Heart right ventricle (tissue), 16 donors: ENCODE measurements at regions not wholly inside any gene's neighbourhood (a gene's known extent, or its start where the extent isn't known, plus 50 kb on each side); places are given as distances from the start of the nearest gene placed in this dataset.
"Not testable (repeated sequence)": the region's sequence is repeated elsewhere in the genome, so short reads cannot be mapped to it uniquely, and the experiment has no call there.

Experiments
- ATAC-seq, 8 donors: fragments of 200-7000 bp; cut with Tn5 transposase; one replicate each; pipeline ENCODE4 v1.9.1; 2020; ENCODE audit warnings: mild to moderate bottlenecking in 8 of 8, moderate library complexity in 8 of 8, moderate number of reproducible peaks in 1 of 8
- DNase-seq, 2 donors: peaks; one replicate each; pipeline ENCODE4 v3.0.0-alpha.2; 2020
- H3K27ac ChIP-seq, 10 donors: fragments of 200-600 bp; sonication (generic) in 2 of 10; one replicate each; pipeline versions ENCODE4 v1.5.0 to v1.8.0; 2020 to 2022; ENCODE audit warnings: mild to moderate bottlenecking in 3 of 10
- H3K27me3 ChIP-seq, 7 donors: fragments of 200-600 bp; one replicate each; pipeline ENCODE4 v1.8.0; 2021 to 2022; ENCODE audit warnings: mild to moderate bottlenecking in 2 of 7
- H3K36me3 ChIP-seq, 9 donors: fragments of 200-600 bp; sonication (generic) in 1 of 9; one replicate each; pipeline versions ENCODE4 v1.5.0 to v1.8.0; 2020 to 2022; ENCODE audit warnings: mild to moderate bottlenecking in 2 of 9
- H3K4me1 ChIP-seq, 9 donors: fragments of 200-600 bp; sonication (generic) in 1 of 9; one replicate each; pipeline versions ENCODE4 v1.5.0 to v1.8.0; 2020 to 2022; ENCODE audit warnings: mild to moderate bottlenecking in 4 of 9
- H3K4me3 ChIP-seq, 10 donors: fragments of 200-600 bp; sonication (generic) in 2 of 10; one replicate each; pipeline versions ENCODE4 v1.5.0 to v1.8.0; 2020 to 2022; ENCODE audit warnings: mild to moderate bottlenecking in 7 of 10, moderate library complexity in 2 of 10
- H3K9me3 ChIP-seq, 11 donors: fragments of 200-600 bp in 10 of 11; sonication (generic) in 2 of 11; one replicate each; pipeline versions ENCODE4 v1.5.0 to v1.8.0; 2013 to 2022; ENCODE audit warnings: mild to moderate bottlenecking in 2 of 11, control low read depth in 1 of 11, moderate library complexity in 1 of 11
- CTCF ChIP-seq, 9 donors: fragments of 200-600 bp; sonication (generic) in 2 of 9; IDR thresholded peaks; one replicate each; pipeline versions ENCODE4 v1.5.0 to v1.8.0; 2021 to 2022; ENCODE audit warnings: antibody characterized with exemption in 9 of 9, mild to moderate bottlenecking in 5 of 9, moderate library complexity in 1 of 9
- WGBS, 2 donors: extraction: QIAGEN DNeasy Blood & Tissue Kit; methylation state at CpG; one replicate each; pipeline ENCODE4 v1.1.7; 2013; ENCODE audit warnings: inconsistent platforms in 1 of 2; 5-methylcytosine and 5-hydroxymethylcytosine counted together
- intact Hi-C, 10 donors: fragments of 100-400 bp; cut with DNase I; formaldehyde crosslinking; loops; one replicate each; pipeline versions ENCODE4 v1.11.1 to v1.14.2; 2022
- donor health status: Arrhythmogenic right ventricular cardiomyopathy.
- donor health status: ischemic (EF 13 %, LVEDD 7.1; RV severe dilation, severe dysfunction).
- donor health status: healthy with polysubstance abuse.
- donor health status: DM: no; HTN: yes; CAD: no.
- donor health status: DM: no; HTN: no; CAD: no.
- donor health status: ischemic (EF 25% LVEDD 6.9; RV normal size, moderate dysfunction).
- donor health status: ischemic (EF 25% LVEDD 5.7; RV mildly dilated, moderate dysfunction).
- donor health status: healthy.
- donor health status: DM: yes; HTN: yes; CAD: no.
- donor health status: Ischemic cardiomyopathy.
- donor health status: ischemic (EF 35%, LVEDD 5.7; RV mildly dilated, moderate dysfunction).
- donor health status: nonischemic (EF 11% LVEDD 7.7; RV severe dilation, severe dysfunction).
- donor health status: DM: yes; HTN: yes; CAD: no.
- donor health status: PGD.
- donor health status: ischemic (EF 29% LVEDD 5.4; RV normal size, mild dysfunction).
- donor health status: nonischemic (EF 23%, LVEDD 6.1; RV moderate dilation, normal function).

GRCh38 chr1:37360011-37360410 lies 114.4 kb upstream of the ZC3H12A start:
- 47 to 51% methylated on average over 6 of the region's 6 CpGs for WGBS, 2 donors
- no peak for DNase-seq
- Histone ChIP-seq H3K4me3 (no peak overlapping the region), H3K36me3 (no peaks in the 10 kb centered on the region), H3K27ac (no peak overlapping the region), H3K27me3 (peaks cover 0 to 77% (median 39%) of the 10 kb centered on the region in 7 donors), H3K9me3 (no peaks in the 10 kb centered on the region), H3K4me1 (peaks cover 0 to 12% (median 0%) of the 10 kb centered on the region in 9 donors)
- intact Hi-C loops, result no loop called here
- no peak for TF ChIP-seq CTCF (IDR thresholded peaks at IDR 0.05)
- ATAC-seq, result no peak

GRCh38 chr1:37362594-37363385 lies 111.6 kb upstream of the ZC3H12A start:
- ATAC-seq (peak in 5 of 8 donors; percentile 11 to 78 (median 58)), DNase-seq (peak in 1 of 2 donors; percentile 16)
- WGBS, 2 donors, result 15% methylated on average over 11 of the region's 11 CpGs
- Histone ChIP-seq H3K27ac (peak overlapping the region in 1 of 10 donors; percentile 15), H3K27me3 (peaks cover 0 to 77% (median 14%) of the 10 kb centered on the region in 7 donors), H3K9me3 (peaks cover 0 to 4% (median 0%) of the 10 kb centered on the region in 11 donors), H3K36me3 (no peaks in the 10 kb centered on the region), H3K4me1 (peaks cover 0 to 12% (median 0%) of the 10 kb centered on the region in 9 donors), H3K4me3 (no peak overlapping the region)
- intact Hi-C loops, result no loop called here
- no peak for TF ChIP-seq CTCF (IDR thresholded peaks at IDR 0.05)

GRCh38 chr1:37363535-37363934 lies 110.8 kb upstream of the ZC3H12A start:
- H3K9me3 ChIP-seq, result peaks cover 0 to 4% (median 0%) of the 10 kb centered on the region in 11 donors
- no peak for TF ChIP-seq CTCF (IDR thresholded peaks at IDR 0.05)
- no peaks in the 10 kb centered on the region for H3K36me3 ChIP-seq
- ATAC-seq, result no peak
- intact Hi-C loops, result no loop called here
- peaks cover 0 to 12% (median 0%) of the 10 kb centered on the region in 9 donors for H3K4me1 ChIP-seq
- 47 to 56% methylated on average over 4 of the region's 4 CpGs for WGBS, 2 donors
- no peak overlapping the region for H3K4me3 ChIP-seq
- H3K27me3 ChIP-seq, result peaks cover 0 to 71% (median 14%) of the 10 kb centered on the region in 7 donors
- no peak for DNase-seq
- H3K27ac ChIP-seq, result peak overlapping the region in 1 of 10 donors; percentile 15

- H3K4me1 ChIP-seq, DNase-seq, H3K9me3 ChIP-seq, H3K36me3 ChIP-seq, ATAC-seq, intact Hi-C loops, H3K27ac ChIP-seq, H3K4me3 ChIP-seq: not testable (repeated sequence)
- peaks cover 0 to 28% (median 6%) of the 10 kb centered on the region in 7 donors for H3K27me3 ChIP-seq
- WGBS, 2 donors, result 59 to 62% methylated on average over 3 of the region's 3 CpGs
Observed at GRCh38 chr1:37368665-37369315, 105.6 kb upstream of the ZC3H12A start.
